ENCODE measurements at regions not wholly inside any gene's neighbourhood (a gene's known extent, or its start where the extent isn't known, plus 50 kb on each side); places are given as distances from the start of the nearest gene placed in this dataset.

DNA sequence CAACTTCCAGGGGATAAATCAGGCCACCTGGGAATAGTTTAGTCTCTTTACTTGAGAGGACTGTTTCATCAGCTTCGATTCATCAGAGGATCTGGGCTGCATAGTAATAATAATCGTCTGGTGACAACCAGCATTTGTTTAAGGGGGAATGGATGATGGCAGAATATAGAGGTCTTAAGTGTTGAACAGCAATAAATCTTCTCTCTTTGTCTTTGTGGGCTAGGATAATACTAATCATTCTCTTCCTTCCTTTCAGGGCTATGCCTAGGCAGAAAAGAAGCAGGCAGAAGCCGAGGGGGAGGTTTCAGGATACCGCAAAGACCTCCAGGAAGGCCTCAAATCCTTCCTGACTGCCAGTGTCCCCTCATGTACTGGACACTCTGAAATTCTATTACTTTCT, 150.4 kb upstream of the GAREM1 start:
- DNase-seq (ENCODE audit: low read depth): no peak
- in situ Hi-C loops (cut with HindIII; ENCODE audit: low pct_unique_long_range_greater_than_20kb, low sequenced_read_pairs): no loop called here

DNA sequence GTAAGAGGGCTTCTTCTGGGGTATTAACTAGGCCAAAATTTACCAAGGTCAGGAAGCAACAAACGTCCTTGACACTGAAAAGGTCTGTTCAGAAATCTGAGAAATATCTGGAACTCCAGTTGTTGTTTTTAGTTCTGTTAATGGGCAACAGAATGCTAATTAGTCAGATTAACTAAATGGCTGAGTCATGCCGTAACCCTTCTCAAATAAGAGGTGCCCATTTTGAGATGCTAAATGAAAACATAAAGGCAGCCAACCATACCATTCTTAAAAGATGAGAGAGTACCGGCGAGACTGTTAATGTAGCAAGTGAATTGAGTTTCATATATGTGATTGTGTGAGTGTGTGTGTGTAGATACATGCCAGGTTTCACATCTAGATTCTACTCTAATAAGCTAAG, 147.9 kb upstream of the GAREM1 start:
- in situ Hi-C loops (cut with HindIII; ENCODE audit: low pct_unique_long_range_greater_than_20kb, low sequenced_read_pairs): no loop called here
- peak; percentile 14 for DNase-seq (ENCODE audit: low read depth)

DNA sequence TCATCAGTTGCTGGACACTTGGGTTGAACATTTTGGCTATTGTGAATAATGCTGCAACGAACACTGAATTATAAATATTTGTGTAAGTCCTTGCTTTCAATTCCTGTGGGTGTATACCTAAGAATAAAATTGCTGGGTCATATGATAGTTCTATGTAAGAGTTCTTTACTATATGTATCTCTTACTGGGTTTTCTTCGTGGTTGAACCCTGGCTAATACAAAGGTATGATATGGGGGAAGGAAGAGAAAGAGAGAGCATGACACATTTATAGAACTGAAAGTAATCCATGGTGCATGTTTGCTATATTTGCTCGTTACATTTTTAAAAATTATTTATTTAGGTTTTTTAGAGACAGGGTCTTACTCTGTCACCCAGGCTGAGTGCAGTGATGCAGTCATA, 143.1 kb upstream of the GAREM1 start:
- in situ Hi-C loops (cut with HindIII; ENCODE audit: low pct_unique_long_range_greater_than_20kb, low sequenced_read_pairs): no loop called here
- DNase-seq (ENCODE audit: low read depth): no peak

DNA sequence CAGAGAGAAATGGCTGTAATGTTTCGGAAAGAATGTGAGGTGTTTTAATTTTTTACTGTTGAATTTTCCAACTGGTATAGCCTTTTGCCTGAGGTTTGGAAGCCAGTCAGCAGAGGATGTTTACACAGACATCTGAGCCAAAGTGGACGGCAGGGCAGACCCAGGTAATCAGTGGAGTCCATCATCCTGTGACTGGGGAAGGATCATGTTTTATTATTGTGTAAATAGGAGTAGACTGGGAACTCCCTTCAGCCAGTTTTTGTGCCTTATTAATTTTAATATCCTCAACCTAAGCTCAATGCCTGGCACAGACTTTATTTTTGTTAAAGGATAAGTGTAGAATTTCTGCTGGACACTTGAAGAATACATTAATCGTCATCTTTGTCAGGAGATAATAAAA, 142.0 kb upstream of the GAREM1 start:
- in situ Hi-C loops (cut with HindIII; ENCODE audit: low pct_unique_long_range_greater_than_20kb, low sequenced_read_pairs): no loop called here
- DNase-seq (ENCODE audit: low read depth): peak; percentile 19

DNA sequence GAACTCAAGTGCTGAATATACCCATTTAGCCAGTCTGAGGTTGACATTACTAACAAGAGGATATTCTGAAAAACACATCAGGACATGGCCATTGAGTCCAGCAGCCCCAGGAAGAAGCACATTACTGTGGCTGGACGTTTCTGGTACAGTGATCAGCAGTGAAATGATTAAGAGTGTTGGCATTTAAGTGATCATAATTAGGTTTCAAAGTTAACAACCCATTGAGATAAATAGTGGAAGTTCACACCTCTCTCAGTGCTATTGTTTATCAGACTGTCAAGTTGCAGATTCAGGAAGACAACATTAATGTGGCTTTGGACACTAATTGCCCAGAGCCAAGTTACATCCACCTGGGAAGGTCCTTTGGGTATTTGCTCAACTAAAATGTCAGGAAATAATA, 139.5 kb upstream of the GAREM1 start:
- in situ Hi-C loops (cut with HindIII; ENCODE audit: low pct_unique_long_range_greater_than_20kb, low sequenced_read_pairs): no loop called here
- peak; percentile 33 for DNase-seq (ENCODE audit: low read depth)

DNA sequence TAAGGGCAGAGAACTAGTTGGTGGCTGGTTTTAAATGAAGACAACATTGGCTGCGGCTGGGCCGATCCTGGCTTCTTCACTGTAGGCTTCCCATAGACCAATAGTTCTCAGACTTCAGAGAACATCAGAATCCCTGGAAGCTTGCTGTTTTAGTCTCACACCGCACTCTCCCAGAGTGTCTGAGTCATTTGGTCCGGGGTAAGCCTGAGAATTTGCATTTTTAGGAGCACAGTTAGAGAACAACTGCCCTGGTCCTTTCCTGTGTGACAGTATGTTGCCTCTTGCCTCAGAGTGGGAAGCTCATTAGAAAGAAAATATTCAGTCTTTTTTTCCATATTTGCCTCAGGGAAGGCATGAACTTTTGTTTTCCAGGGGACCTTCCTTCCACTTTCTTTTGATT, 137.1 kb upstream of the GAREM1 start:
- in situ Hi-C loops (cut with HindIII; ENCODE audit: low pct_unique_long_range_greater_than_20kb, low sequenced_read_pairs): no loop called here
- no peak for DNase-seq (ENCODE audit: low read depth)

- in situ Hi-C loops (cut with HindIII; ENCODE audit: low pct_unique_long_range_greater_than_20kb, low sequenced_read_pairs): no loop called here
- no peak for DNase-seq (ENCODE audit: low read depth)
Observed at GRCh38 chr18:32598144-32598543, 127.5 kb upstream of the GAREM1 start.

DNA sequence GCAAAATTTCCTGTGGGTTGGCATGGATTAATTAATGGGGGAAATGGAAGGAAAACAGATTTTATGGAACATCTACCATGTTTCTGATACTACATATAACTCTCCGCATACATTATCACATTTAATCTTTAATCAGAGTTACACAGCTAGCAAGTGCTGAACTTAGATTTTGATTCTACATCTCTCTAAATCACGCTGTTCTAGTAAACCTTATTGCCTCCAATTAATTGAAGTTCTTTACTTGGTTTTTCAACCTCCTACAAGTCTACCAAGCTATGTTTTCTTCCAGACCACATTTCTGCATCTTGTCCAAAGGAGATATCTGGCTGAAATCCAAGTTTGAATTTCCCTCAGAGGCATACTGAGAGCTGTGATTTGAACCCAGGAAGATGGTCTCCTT, 125.8 kb upstream of the GAREM1 start:
- in situ Hi-C loops (cut with HindIII; ENCODE audit: low pct_unique_long_range_greater_than_20kb, low sequenced_read_pairs): no loop called here
- no peak for DNase-seq (ENCODE audit: low read depth)

- DNase-seq (ENCODE audit: low read depth): no peak
- in situ Hi-C loops (cut with HindIII; ENCODE audit: low pct_unique_long_range_greater_than_20kb, low sequenced_read_pairs): no loop called here
Observed at GRCh38 chr18:32595832-32596231, 125.2 kb upstream of the GAREM1 start.

DNA sequence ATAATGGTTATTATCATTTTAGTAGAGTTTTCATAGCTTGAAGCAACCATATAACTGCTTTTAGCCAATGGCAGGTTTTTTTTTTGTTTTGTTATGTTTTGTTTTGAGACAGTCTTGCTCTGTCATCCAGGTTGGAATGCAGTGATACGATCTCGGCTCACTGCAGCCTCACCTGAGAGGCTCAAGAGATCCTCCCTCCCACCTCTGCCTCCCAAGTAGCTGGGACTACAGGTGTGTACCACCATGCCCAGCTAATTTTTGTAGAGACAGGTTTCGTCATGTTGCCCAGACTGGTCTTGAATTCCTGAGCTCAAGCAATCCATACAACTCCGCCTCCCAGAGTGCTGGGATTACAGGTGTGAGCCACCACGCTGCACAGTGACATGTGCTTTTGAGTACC, 117.5 kb upstream of the GAREM1 start:
- in situ Hi-C loops (cut with HindIII; ENCODE audit: low pct_unique_long_range_greater_than_20kb, low sequenced_read_pairs): no loop called here
- no peak for DNase-seq (ENCODE audit: low read depth)

DNA sequence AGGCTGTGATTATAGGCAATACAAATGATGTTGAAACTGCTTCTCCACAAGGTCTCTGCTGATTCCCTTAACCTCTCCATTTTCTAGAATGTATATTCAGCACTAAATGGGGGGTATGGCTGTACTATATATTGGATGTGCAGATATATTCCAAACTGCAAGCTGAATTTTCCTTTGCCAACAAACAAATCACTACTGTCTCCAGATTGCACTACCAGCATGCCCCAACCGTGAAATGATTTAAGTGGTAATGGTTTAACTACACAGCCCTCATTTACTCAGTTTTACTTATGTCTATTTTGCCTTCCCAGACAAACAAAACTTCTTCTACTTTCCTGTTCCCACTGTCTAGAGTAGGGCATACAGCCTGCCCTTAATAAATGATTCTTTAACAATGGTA, 112.7 kb upstream of the GAREM1 start:
- in situ Hi-C loops (cut with HindIII; ENCODE audit: low pct_unique_long_range_greater_than_20kb, low sequenced_read_pairs): no loop called here
- no peak for DNase-seq (ENCODE audit: low read depth)

DNA sequence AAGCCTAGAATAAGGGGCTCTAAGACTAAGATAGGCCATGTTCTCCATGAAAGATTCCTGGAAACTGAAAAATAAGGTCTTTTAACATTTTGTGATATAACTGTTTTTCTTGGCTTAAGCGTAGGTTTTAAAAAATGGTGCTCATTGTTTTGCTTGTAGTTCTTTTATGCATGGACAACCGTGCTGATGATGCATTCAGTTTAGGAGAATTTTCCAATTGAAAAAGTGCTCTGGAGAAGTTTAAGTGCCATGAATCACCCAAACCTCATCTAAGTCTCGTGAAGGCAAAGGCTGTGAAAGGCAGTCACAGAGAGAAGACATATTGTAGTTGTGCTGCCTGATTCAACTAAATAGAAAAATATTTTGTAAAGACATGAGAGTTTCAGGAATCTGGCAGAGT, 111.8 kb upstream of the GAREM1 start:
- peak; percentile 69 for DNase-seq (ENCODE audit: low read depth)
- in situ Hi-C loops (cut with HindIII; ENCODE audit: low pct_unique_long_range_greater_than_20kb, low sequenced_read_pairs): no loop called here

DNA sequence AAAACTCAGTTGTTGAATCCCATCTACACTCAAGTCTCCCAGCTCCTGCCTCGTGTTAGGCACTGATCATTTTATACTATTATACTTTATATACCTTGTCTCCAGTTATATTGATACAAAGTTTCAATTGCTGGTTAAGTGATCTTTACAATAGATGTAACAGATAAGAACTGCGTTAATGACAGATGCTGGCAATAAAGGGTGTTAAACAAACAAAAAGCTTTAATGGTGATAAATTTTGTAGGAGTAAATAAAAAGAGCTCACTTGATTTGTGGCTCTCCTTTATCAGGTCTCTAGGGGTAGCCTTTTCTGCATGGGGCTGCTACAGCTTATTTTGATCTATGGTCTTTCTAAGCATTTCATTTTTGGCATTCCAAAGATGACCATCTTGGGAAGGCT, 106.9 kb upstream of the GAREM1 start:
- DNase-seq (ENCODE audit: low read depth): no peak
- in situ Hi-C loops (cut with HindIII; ENCODE audit: low pct_unique_long_range_greater_than_20kb, low sequenced_read_pairs): no loop called here

DNA sequence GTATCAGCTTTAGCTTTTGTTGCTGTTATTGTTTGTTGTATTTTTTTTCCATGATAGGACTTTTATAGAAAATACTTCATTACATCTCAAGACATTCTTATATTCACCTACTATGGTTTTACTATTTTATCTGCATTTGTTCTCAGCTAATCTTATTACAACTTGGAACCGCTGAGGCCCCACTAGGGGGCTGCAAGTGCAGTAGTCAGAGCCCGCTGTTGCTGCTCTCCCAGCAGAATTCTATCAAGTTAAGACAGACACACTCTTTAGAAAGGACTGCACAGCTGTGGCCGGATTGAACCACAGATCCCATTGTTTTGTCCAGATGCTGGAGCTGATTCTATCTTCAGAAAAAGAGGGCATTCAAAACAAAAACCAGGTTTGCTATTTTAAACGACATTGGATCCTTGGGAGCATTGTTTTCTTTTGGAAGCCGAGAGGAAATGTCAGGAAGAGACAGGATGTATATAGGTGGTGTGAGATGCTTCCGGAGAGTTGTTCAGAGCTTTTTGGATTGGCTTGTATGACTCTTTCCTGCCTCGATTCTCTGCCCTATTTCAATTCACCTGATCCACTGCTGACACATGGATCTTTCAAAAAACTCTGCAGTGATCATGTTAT, 105.7 kb upstream of the GAREM1 start:
- in situ Hi-C loops (cut with HindIII; ENCODE audit: low pct_unique_long_range_greater_than_20kb, low sequenced_read_pairs): no loop called here
- no peak for DNase-seq (ENCODE audit: low read depth)

GRCh38 chr18:32566960-32567359, 96.3 kb upstream of the GAREM1 start:
- DNase-seq (ENCODE audit: low read depth): no peak
- in situ Hi-C loops (cut with HindIII; ENCODE audit: low pct_unique_long_range_greater_than_20kb, low sequenced_read_pairs): no loop called here

GRCh38 chr18:32553640-32554365, 83.1 kb upstream of the GAREM1 start:
- no peak for DNase-seq (ENCODE audit: low read depth)
- in situ Hi-C loops (cut with HindIII; ENCODE audit: low pct_unique_long_range_greater_than_20kb, low sequenced_read_pairs): no loop called here

DNA sequence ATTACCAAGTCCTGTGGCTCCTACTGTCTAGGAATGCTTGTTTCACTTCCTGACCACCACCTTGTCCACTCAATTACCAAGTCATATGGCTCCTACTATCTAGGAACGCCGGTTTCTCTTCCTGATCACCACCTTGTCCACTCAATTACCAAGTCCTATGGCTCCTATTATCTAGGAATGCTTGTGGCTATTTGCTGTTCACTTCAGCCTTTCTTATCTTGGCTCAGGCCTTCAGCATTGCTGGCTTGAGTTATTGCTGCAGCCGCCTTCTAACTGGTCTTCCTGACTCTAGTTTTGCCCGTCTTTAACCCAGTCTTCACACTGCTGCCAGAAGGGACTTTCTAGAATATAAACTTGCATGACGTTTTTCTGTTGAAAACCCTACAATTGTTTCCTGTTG, 82.5 kb upstream of the GAREM1 start:
- DNase-seq (ENCODE audit: low read depth): no peak
- in situ Hi-C loops (cut with HindIII; ENCODE audit: low pct_unique_long_range_greater_than_20kb, low sequenced_read_pairs): no loop called here

GRCh38 chr18:32552421-32553030, 81.8 kb upstream of the GAREM1 start:
- peak; percentile 26 for DNase-seq (ENCODE audit: low read depth)
- in situ Hi-C loops (cut with HindIII; ENCODE audit: low pct_unique_long_range_greater_than_20kb, low sequenced_read_pairs): no loop called here

GRCh38 chr18:32550963-32551362, 80.3 kb upstream of the GAREM1 start:
- in situ Hi-C loops (cut with HindIII; ENCODE audit: low pct_unique_long_range_greater_than_20kb, low sequenced_read_pairs): no loop called here
- no peak for DNase-seq (ENCODE audit: low read depth)

Measured in Caki2 (cell line).